HCT116 (cell line): ENCODE measurements at regions not wholly inside any gene's neighbourhood (a gene's known extent, or its start where the extent isn't known, plus 50 kb on each side); places are given as distances from the start of the nearest gene placed in this dataset.

ENCODE experiments used
- ATAC-seq: fragments of 200-7000 bp; cut with Tn5 transposase; 2 replicates; pipeline ENCODE4 v1.9.1; 2020; ENCODE audit warnings: mild to moderate bottlenecking, moderate library complexity
- BruUV-seq: library from RNA; stranded (reverse); fragments of 400-500 nt; replicated peaks from 2 replicates; lab custom pipeline; 2021; lab: Mats Ljungman, UMichigan
- CTCF ChIA-PET: fragments of 300-600 bp; sonication (Branson Sonifier 250); formaldehyde crosslinking; loops from one replicate; lab custom pipeline; 2021; ENCODE audit warnings: antibody characterized with exemption; lab: Charles Lee
- POLR2A ChIA-PET: fragments of 300-600, 350-600 bp; sonication (Branson Sonifier 250); formaldehyde crosslinking; loops from one replicate; lab custom pipeline; 2021; ENCODE audit warnings: antibody characterized with exemption; lab: Charles Lee
- RAD21 ChIA-PET, 2 experiments: fragments of 300-600 bp; sonication (Branson Sonifier 250); formaldehyde crosslinking; loops; one replicate each; lab custom pipeline; 2023; ENCODE audit warnings: low total read pairs in 2 of 2; ENCODE audit not compliant: uncharacterized antibody in 2 of 2, unreplicated experiment in 2 of 2, low non-redundant PET in 1 of 2; lab: Charles Lee
- DNase-seq: peaks from one replicate; pipeline ENCODE4 v3.0.0-alpha.2; 2010; ENCODE audit warnings: low read depth, low spot score
- H2AFZ ChIP-seq: fragments of 200-600 bp; shearing (Covaris generic), sonication (generic); 2 replicates; pipeline ENCODE4 v1.6.1; 2017; ENCODE audit warnings: low read depth, mixed run types, mixed read lengths, antibody characterized with exemption, low read length; ENCODE audit not compliant: poor library complexity, severe bottlenecking
- H3K27ac ChIP-seq: 2 replicates; pipeline ENCODE4 v1.5.1; 2012; ENCODE audit warnings: low read depth, low read length
- H3K27me3 ChIP-seq: fragments of 200-600 bp; sonication (generic); 2 replicates; pipeline ENCODE4 v1.6.1; 2016; ENCODE audit warnings: mixed run types, low read length, mixed read lengths; ENCODE audit not compliant: insufficient read depth
- H3K36me3 ChIP-seq, 2 experiments: fragments of 200-500 bp in 1 of 2; fragments of 200-600 bp in 1 of 2; sonication (Bioruptor generic) in 1 of 2; sonication (generic) in 1 of 2; 2 replicates each; pipeline versions ENCODE4 v1.5.1 to v1.6.1; 2014 to 2016; ENCODE audit warnings: low read length in 2 of 2, inconsistent platforms in 1 of 2, mixed read lengths in 1 of 2, mixed run types in 1 of 2; ENCODE audit not compliant: insufficient read depth in 2 of 2, control insufficient read depth in 1 of 2
- H3K4me1 ChIP-seq, 2 experiments: fragments of 200-600 bp in 1 of 2; sonication (generic) in 1 of 2; 2 replicates each; pipeline versions ENCODE4 v1.5.1 to v1.6.1; 2012 to 2017; ENCODE audit warnings: low read length in 2 of 2, inconsistent platforms in 1 of 2, mild to moderate bottlenecking in 1 of 2, mixed read lengths in 1 of 2, mixed run types in 1 of 2, moderate library complexity in 1 of 2; ENCODE audit not compliant: insufficient read depth in 2 of 2, control insufficient read depth in 1 of 2
- H3K4me2 ChIP-seq: fragments of 200-600 bp; sonication (generic); 2 replicates; pipeline ENCODE4 v1.6.1; 2017; ENCODE audit warnings: mixed run types, low read length, mixed read lengths
- H3K4me3 ChIP-seq, 2 experiments: fragments of 200-600 bp in 1 of 2; sonication (generic) in 1 of 2; replicated peaks in 1 of 2; 2 replicates each; pipeline ENCODE4 v1.5.1; 2011 to 2016; ENCODE audit warnings: low read length in 2 of 2, control low read depth in 1 of 2, low read depth in 1 of 2, mild to moderate bottlenecking in 1 of 2, mixed read lengths in 1 of 2, mixed run types in 1 of 2
- H3K79me2 ChIP-seq: fragments of 200-600 bp; sonication (generic); 2 replicates; pipeline ENCODE4 v1.6.1; 2017; ENCODE audit warnings: mild to moderate bottlenecking, mixed run types, low read length, moderate library complexity, mixed read lengths; ENCODE audit not compliant: insufficient read depth
- H3K9ac ChIP-seq: fragments of 200-600 bp; sonication (generic); 2 replicates; pipeline ENCODE4 v1.6.1; 2016; ENCODE audit warnings: low read length, mixed read lengths
- H3K9me2 ChIP-seq: fragments of 200-600 bp; sonication (generic), shearing (Covaris generic); 2 replicates; pipeline ENCODE4 v1.6.1; 2017; ENCODE audit warnings: mixed run types, mild to moderate bottlenecking, moderate library complexity; ENCODE audit not compliant: insufficient read depth
- H3K9me3 ChIP-seq, 2 experiments: fragments of 200-500 bp in 1 of 2; fragments of 200-600 bp in 1 of 2; sonication (Bioruptor generic) in 1 of 2; sonication (generic) in 1 of 2; 2 replicates each; pipeline ENCODE4 v1.6.1; 2014 to 2017; ENCODE audit warnings: low read length in 2 of 2, mixed read lengths in 2 of 2, inconsistent platforms in 1 of 2, low read depth in 1 of 2, mild to moderate bottlenecking in 1 of 2, mixed run types in 1 of 2, moderate library complexity in 1 of 2; ENCODE audit not compliant: control insufficient read depth in 1 of 2, insufficient read depth in 1 of 2
- H4K20me1 ChIP-seq: fragments of 200-600 bp; sonication (generic), shearing (Covaris generic); 2 replicates; pipeline ENCODE4 v1.6.1; 2017; ENCODE audit warnings: mixed run types, mild to moderate bottlenecking, moderate library complexity; ENCODE audit not compliant: insufficient read depth
- REST ChIP-seq: IDR thresholded peaks from 2 replicates; pipeline ENCODE4 v1.6.1; 2012; ENCODE audit warnings: low read depth
- intact Hi-C: fragments of 100-400 bp; cut with micrococcal nuclease; formaldehyde crosslinking; loops from 2 replicates; pipeline ENCODE4 v1.10.0; 2022

GRCh38 chr17:77577491-77577890, 381.0 kb upstream of the TNRC6C start (continued):
- no peak for TF ChIP-seq REST

- DNase-seq (no peak), ATAC-seq (no peak)
- no peak overlapping the region for H2AFZ ChIP-seq
- no TSS peak for BruUV-seq
- H4K20me1 ChIP-seq, result no peaks in the 10 kb centered on the region
- no peak overlapping the region for H3K9ac ChIP-seq
- no peaks in the 10 kb centered on the region for H3K36me3 ChIP-seq
- no peaks in the 10 kb centered on the region for H3K9me2 ChIP-seq
- no peak overlapping the region for H3K27ac ChIP-seq
- H3K27me3 ChIP-seq, result peaks cover 4% of the 10 kb centered on the region; the same call in 1 of the 2 replicates
- H3K4me3 ChIP-seq, result no peak overlapping the region
- no peak overlapping the region for H3K4me2 ChIP-seq
- TF ChIP-seq REST, result no peak
- POLR2A ChIA-PET, result no interaction called here
- H3K4me1 ChIP-seq, result 0 out of 4 replicates have a peak, but pooled peaks cover 0 to 3% of the 10 kb centered on the region in 2 experiments
- intact Hi-C loops, result loop anchor here (10.0 kb wide), 1 partner anchor 1896 kb away; no protein-coding TSS in a partner anchor
- CTCF ChIA-PET, result no interaction called here
- RAD21 ChIA-PET, result no interaction called here
- H3K9me3 ChIP-seq, result no peaks in the 10 kb centered on the region
- H3K79me2 ChIP-seq, result no peaks in the 10 kb centered on the region
Measured at GRCh38 chr17:77579131-77579530, 379.4 kb upstream of the TNRC6C start.
